ENCODE measurements at regions not wholly inside any gene's neighbourhood (a gene's known extent, or its start where the extent isn't known, plus 50 kb on each side); places are given as distances from the start of the nearest gene placed in this dataset.

DNA sequence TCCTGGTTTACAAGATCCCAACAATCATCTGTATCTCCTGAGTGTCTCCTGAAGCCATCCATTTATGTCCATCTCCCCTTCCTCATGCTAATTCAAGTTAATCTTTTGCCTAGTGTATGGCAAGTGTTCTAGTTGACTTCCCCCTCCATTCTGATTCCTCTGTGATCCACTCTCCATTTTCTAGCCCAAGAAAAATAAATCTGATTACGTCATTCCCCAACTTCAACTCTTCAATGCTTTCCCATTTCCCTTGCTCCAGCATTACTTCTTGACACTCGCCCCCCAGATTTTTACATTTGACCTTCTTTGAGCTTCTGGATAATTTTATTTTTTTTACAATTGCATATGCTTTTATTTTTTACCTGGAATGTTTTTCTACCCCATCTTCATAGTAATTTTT lies 640.8 kb downstream of the TBC1D4 start:
- Histone ChIP-seq H3K4me1 (ENCODE audit: insufficient read depth) (no peaks in the 10 kb centered on the region), H3K27me3 (no peaks in the 10 kb centered on the region), H3K27ac (no peak overlapping the region), H3K36me3 (no peaks in the 10 kb centered on the region), H3K4me3 (no peak overlapping the region), H3K9me3 (no peaks in the 10 kb centered on the region)
- 92 to 96% (median 93%) methylated on average over 2 of the region's 2 CpGs for WGBS, 3 donors
- no peak for DNase-seq
- intact Hi-C loops (cut with DNase I), result no loop called here
- TF ChIP-seq, protein P1, sequence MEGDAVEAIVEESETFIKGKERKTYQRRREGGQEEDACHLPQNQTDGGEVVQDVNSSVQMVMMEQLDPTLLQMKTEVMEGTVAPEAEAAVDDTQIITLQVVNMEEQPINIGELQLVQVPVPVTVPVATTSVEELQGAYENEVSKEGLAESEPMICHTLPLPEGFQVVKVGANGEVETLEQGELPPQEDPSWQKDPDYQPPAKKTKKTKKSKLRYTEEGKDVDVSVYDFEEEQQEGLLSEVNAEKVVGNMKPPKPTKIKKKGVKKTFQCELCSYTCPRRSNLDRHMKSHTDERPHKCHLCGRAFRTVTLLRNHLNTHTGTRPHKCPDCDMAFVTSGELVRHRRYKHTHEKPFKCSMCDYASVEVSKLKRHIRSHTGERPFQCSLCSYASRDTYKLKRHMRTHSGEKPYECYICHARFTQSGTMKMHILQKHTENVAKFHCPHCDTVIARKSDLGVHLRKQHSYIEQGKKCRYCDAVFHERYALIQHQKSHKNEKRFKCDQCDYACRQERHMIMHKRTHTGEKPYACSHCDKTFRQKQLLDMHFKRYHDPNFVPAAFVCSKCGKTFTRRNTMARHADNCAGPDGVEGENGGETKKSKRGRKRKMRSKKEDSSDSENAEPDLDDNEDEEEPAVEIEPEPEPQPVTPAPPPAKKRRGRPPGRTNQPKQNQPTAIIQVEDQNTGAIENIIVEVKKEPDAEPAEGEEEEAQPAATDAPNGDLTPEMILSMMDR (IDR thresholded peaks at IDR 0.05), result no peak
- TF ChIP-seq EP300 (IDR thresholded peaks at IDR 0.05) (no peak), POLR2A (IDR thresholded peaks at IDR 0.05) (no peak)

DNA sequence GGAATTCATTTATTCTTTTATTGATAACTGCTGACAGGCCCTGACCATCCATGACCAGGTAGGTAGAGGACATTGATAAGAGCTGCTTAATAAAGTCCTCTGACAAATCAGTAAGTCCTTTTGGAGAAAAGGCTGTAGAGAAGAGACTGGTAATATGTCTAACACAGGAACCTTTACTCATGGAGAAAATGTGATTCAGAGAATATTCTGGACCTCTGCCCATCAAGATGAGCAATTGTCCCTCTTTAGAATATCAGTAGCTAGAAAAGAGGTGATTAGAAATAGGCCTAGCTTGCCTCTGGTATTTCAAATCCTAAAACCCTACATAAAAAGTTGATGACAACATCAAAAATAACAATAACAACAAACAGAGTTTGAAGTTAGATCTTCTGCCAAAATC lies 642.3 kb downstream of the TBC1D4 start:
- Histone ChIP-seq H3K27me3 (no peaks in the 10 kb centered on the region), H3K4me3 (no peak overlapping the region), H3K36me3 (no peaks in the 10 kb centered on the region), H3K9me3 (no peaks in the 10 kb centered on the region), H3K27ac (no peak overlapping the region), H3K4me1 (ENCODE audit: insufficient read depth) (no peaks in the 10 kb centered on the region)
- TF ChIP-seq POLR2A (IDR thresholded peaks at IDR 0.05) (no peak), EP300 (IDR thresholded peaks at IDR 0.05) (no peak)
- TF ChIP-seq, protein P1 (IDR thresholded peaks at IDR 0.05), result no peak
- intact Hi-C loops (cut with DNase I), result no loop called here
- no peak for DNase-seq

DNA sequence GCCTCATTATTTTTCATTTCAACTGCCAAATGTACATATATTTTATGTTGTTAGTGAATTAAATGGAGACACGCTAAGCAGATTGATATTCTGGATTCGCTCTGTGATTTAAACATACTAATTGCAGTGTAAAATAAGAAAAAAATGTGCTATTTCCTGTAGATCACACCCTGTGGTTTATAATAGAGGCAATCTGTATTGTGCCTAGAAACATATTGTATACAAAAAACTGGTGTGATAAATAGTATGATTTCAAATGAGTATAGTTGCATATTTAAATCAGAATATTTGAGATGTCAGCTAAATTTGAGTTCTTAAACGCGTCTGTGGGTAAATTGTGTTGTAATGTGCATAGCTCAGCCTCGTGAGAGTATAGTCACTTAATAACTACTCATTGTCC lies 643.9 kb downstream of the TBC1D4 start:
- no peaks in the 10 kb centered on the region for H3K4me1 ChIP-seq (ENCODE audit: insufficient read depth)
- H3K27ac ChIP-seq, result no peak overlapping the region
- H3K27me3 ChIP-seq, result no peaks in the 10 kb centered on the region
- TF ChIP-seq POLR2A (IDR thresholded peaks at IDR 0.05), result no peak
- TF ChIP-seq, protein P1 (IDR thresholded peaks at IDR 0.05), result no peak
- TF ChIP-seq EP300 (IDR thresholded peaks at IDR 0.05), result no peak
- no peak for DNase-seq
- H3K9me3 ChIP-seq, result no peaks in the 10 kb centered on the region
- H3K4me3 ChIP-seq, result no peak overlapping the region
- no peaks in the 10 kb centered on the region for H3K36me3 ChIP-seq
- intact Hi-C loops (cut with DNase I), result no loop called here
- 92 to 94% (median 94%) methylated on average over 5 of the region's 5 CpGs for whole genome bisulfite sequencing, 3 donors

DNA sequence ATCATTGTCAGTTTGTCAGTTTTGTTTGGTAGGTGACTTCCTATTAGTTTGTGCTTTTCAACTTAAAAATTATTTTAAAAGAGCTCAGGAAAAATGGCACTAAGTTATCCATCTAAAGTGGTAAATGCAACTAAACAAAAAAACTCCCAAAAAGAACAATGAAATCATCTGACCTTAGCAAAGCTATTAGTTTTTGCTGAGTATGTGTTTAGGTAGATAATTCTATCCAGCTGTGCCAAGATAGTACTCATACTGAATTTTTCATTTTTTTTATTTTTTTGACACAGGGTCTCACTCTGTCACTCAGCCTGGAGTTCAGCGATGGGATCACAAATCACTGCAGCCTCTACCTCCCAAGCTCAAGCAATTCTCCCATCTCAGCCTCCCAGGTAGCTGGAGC lies 645.3 kb downstream of the TBC1D4 start:
- Histone ChIP-seq H3K9me3 (no peaks in the 10 kb centered on the region), H3K4me1 (ENCODE audit: insufficient read depth) (no peaks in the 10 kb centered on the region), H3K27ac (no peak overlapping the region), H3K4me3 (no peak overlapping the region), H3K36me3 (no peaks in the 10 kb centered on the region), H3K27me3 (no peaks in the 10 kb centered on the region)
- intact Hi-C loops (cut with DNase I), result no loop called here
- 94 to 98% (median 94%) methylated on average over 1 of the region's 1 CpG for WGBS, 3 donors
- TF ChIP-seq, protein P1 (IDR thresholded peaks at IDR 0.05), result no peak
- no peak for TF ChIP-seq EP300 (IDR thresholded peaks at IDR 0.05)
- no peak for TF ChIP-seq POLR2A (IDR thresholded peaks at IDR 0.05)
- no peak for DNase-seq

DNA sequence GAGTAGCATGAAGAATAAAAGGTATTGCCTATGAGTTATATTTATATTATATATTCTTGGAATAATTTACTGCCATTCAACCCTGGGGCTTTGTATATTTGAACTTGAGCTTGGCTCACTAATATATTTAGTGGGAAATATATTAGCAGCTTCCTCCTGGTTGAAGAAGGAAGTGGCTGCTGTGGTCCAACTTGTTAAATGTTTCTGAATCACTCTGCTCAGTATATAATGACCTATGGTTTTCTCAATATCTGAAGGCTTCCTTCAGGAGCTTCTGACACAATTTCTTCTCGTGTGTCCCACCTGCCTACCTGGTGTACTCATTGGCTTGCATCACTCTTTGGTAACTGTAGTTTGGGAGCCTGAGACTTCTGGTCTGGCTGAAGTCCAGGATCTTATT lies 646.4 kb downstream of the TBC1D4 start:
- intact Hi-C loops (cut with DNase I), result no loop called here
- no peak overlapping the region for H3K27ac ChIP-seq
- no peak for TF ChIP-seq POLR2A (IDR thresholded peaks at IDR 0.05)
- no peak for TF ChIP-seq EP300 (IDR thresholded peaks at IDR 0.05)
- TF ChIP-seq, protein P1 (IDR thresholded peaks at IDR 0.05), result no peak
- no peaks in the 10 kb centered on the region for H3K4me1 ChIP-seq (ENCODE audit: insufficient read depth)
- H3K9me3 ChIP-seq, result no peaks in the 10 kb centered on the region
- no peak overlapping the region for H3K4me3 ChIP-seq
- WGBS, 3 donors, result 73 to 86% (median 83%) methylated on average over 1 of the region's 1 CpG
- no peak for DNase-seq
- no peaks in the 10 kb centered on the region for H3K36me3 ChIP-seq
- H3K27me3 ChIP-seq, result no peaks in the 10 kb centered on the region

Data from ovary (tissue), 7 donors.